SK-N-SH treated with all-trans-retinoic acid at 6 μM for 48 hours (cell line): ENCODE measurements at regions not wholly inside any gene's neighbourhood (a gene's known extent, or its start where the extent isn't known, plus 50 kb on each side); places are given as distances from the start of the nearest gene placed in this dataset.

Experiments used
- ARNTL ChIP-seq: fragments of 450-650 bp; formaldehyde crosslinking; IDR thresholded peaks from 2 replicates; pipeline ENCODE4 v1.5.0; 2020; ENCODE audit warnings: low read depth, mild to moderate bottlenecking, moderate library complexity, borderline replicate concordance
- BACH2 ChIP-seq: fragments of 250-450 bp; sonication (Bioruptor Pico); IDR thresholded peaks from 2 replicates; pipeline ENCODE4 v1.9.0; 2021; ENCODE audit warnings: mild to moderate bottlenecking, borderline replicate concordance
- ESRRG ChIP-seq: fragments of 250-450 bp; sonication (Bioruptor Pico); IDR thresholded peaks from 2 replicates; pipeline ENCODE4 v1.6.1; 2021; ENCODE audit warnings: mild to moderate bottlenecking
- ISL1 ChIP-seq: fragments of 250-450 bp; sonication (Bioruptor Pico); IDR thresholded peaks from 2 replicates; pipeline ENCODE4 v2.1.2; 2022; ENCODE audit warnings: mild to moderate bottlenecking, moderate library complexity
- OSR1 ChIP-seq: fragments of 250-450 bp; sonication (Bioruptor Pico); IDR thresholded peaks from 2 replicates; pipeline ENCODE4 v1.8.0; 2022; ENCODE audit warnings: moderate library complexity, mild to moderate bottlenecking, inconsistent platforms
- PPARA ChIP-seq: fragments of 250-450 bp; sonication (Bioruptor Pico); IDR thresholded peaks from 2 replicates; pipeline ENCODE4 v1.5.0; 2020; ENCODE audit warnings: mild to moderate bottlenecking, borderline replicate concordance
- RARB ChIP-seq: fragments of 250-450 bp; sonication (Bioruptor Pico); IDR thresholded peaks from 2 replicates; pipeline ENCODE4 v1.8.0; 2021; ENCODE audit warnings: mild to moderate bottlenecking, moderate library complexity
- SNAI2 ChIP-seq: fragments of 250-450 bp; sonication (Bioruptor Pico); IDR thresholded peaks from 2 replicates; pipeline ENCODE4 v1.5.0; 2020; ENCODE audit warnings: mild to moderate bottlenecking, moderate library complexity
- TCF4 ChIP-seq: fragments of 250-450 bp; sonication (Bioruptor Pico); IDR thresholded peaks from 2 replicates; pipeline ENCODE4 v1.8.0; 2021; ENCODE audit warnings: mild to moderate bottlenecking, moderate library complexity, borderline replicate concordance
- TOX ChIP-seq: fragments of 250-450 bp; sonication (Bioruptor Pico); IDR thresholded peaks from 2 replicates; pipeline ENCODE4 v1.8.0; 2021; ENCODE audit warnings: mild to moderate bottlenecking, moderate library complexity, borderline replicate concordance
- ZFP30 ChIP-seq: fragments of 450-650 bp; formaldehyde crosslinking; IDR thresholded peaks from 2 replicates; pipeline ENCODE4 v1.5.0; 2022; ENCODE audit warnings: mild to moderate bottlenecking, moderate library complexity
- ZNF565 ChIP-seq: fragments of 450-650 bp; formaldehyde crosslinking; conservative IDR thresholded peaks from 2 replicates; pipeline ENCODE4 v1.5.0; 2020; ENCODE audit warnings: low read depth, mild to moderate bottlenecking, moderate library complexity
- TF ChIP-seq, protein P1 (sequence below): fragments of 250-450 bp; sonication (Bioruptor Pico); IDR thresholded peaks from 2 replicates; pipeline ENCODE4 v1.8.0; 2020; ENCODE audit warnings: mild to moderate bottlenecking, moderate library complexity, borderline replicate concordance
- TF ChIP-seq, protein P2 (sequence below): fragments of 250-450 bp; sonication (Bioruptor Pico); IDR thresholded peaks from 2 replicates; pipeline ENCODE4 v1.5.1; 2020; ENCODE audit warnings: low read depth, mild to moderate bottlenecking, moderate library complexity

GRCh38 chr2:221323513-221323912 lies 248.6 kb downstream of the EPHA4 start:
- TF ChIP-seq, protein P1, sequence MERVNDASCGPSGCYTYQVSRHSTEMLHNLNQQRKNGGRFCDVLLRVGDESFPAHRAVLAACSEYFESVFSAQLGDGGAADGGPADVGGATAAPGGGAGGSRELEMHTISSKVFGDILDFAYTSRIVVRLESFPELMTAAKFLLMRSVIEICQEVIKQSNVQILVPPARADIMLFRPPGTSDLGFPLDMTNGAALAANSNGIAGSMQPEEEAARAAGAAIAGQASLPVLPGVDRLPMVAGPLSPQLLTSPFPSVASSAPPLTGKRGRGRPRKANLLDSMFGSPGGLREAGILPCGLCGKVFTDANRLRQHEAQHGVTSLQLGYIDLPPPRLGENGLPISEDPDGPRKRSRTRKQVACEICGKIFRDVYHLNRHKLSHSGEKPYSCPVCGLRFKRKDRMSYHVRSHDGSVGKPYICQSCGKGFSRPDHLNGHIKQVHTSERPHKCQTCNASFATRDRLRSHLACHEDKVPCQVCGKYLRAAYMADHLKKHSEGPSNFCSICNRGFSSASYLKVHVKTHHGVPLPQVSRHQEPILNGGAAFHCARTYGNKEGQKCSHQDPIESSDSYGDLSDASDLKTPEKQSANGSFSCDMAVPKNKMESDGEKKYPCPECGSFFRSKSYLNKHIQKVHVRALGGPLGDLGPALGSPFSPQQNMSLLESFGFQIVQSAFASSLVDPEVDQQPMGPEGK (CRISPR knock-in tag) = no peak
- TF ChIP-seq SNAI2 (CRISPR knock-in tag) = no peak
- TF ChIP-seq TCF4 = no peak
- TF ChIP-seq, protein P2, sequence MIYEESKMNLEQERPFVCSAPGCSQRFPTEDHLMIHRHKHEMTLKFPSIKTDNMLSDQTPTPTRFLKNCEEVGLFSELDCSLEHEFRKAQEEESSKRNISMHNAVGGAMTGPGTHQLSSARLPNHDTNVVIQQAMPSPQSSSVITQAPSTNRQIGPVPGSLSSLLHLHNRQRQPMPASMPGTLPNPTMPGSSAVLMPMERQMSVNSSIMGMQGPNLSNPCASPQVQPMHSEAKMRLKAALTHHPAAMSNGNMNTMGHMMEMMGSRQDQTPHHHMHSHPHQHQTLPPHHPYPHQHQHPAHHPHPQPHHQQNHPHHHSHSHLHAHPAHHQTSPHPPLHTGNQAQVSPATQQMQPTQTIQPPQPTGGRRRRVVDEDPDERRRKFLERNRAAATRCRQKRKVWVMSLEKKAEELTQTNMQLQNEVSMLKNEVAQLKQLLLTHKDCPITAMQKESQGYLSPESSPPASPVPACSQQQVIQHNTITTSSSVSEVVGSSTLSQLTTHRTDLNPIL = no peak
- no peak for TF ChIP-seq ARNTL (CRISPR knock-in tag)
- TF ChIP-seq BACH2 (CRISPR knock-in tag) = no peak
- TF ChIP-seq RARB (CRISPR knock-in tag) = no peak
- no peak for TF ChIP-seq OSR1
- no peak for TF ChIP-seq ZFP30 (CRISPR knock-in tag)
- no peak for TF ChIP-seq ZNF565
- TF ChIP-seq TOX = no peak
- no peak for TF ChIP-seq ISL1 (CRISPR knock-in tag)
- no peak for TF ChIP-seq PPARA (CRISPR knock-in tag)
- TF ChIP-seq ESRRG (CRISPR knock-in tag) = no peak
